ENCODE measurements at regions not wholly inside any gene's neighbourhood (a gene's known extent, or its start where the extent isn't known, plus 50 kb on each side); places are given as distances from the start of the nearest gene placed in this dataset.

GRCh38 chr15:38682861-38683260 is 118.2 kb upstream of the RASGRP1 start:
- no peaks in the 10 kb centered on the region for H3K4me1 ChIP-seq (replicated peaks in 1 of 4; ENCODE audit: control insufficient read depth in 3 of 4, insufficient read depth in 4 of 4, low read length in 3 of 4)
- H3K36me3 ChIP-seq (ENCODE audit: control insufficient read depth in 2 of 4, insufficient read depth in 4 of 4, low read length in 3 of 4): no peaks in the 10 kb centered on the region
- no peak overlapping the region for H3K27ac ChIP-seq (ENCODE audit: low read depth, low read length)
- H4K20me1 ChIP-seq (replicated peaks in 1 of 2; ENCODE audit: control insufficient read depth in 1 of 2, insufficient read depth in 2 of 2, low read length in 2 of 2): no peaks in the 10 kb centered on the region
- H3K27me3 ChIP-seq (replicated peaks in 1 of 4; ENCODE audit: control insufficient read depth in 3 of 4, extremely low read depth in 1 of 4, insufficient read depth in 3 of 4, low read length in 3 of 4): no peaks in the 10 kb centered on the region
- POLR2A ChIA-PET (ENCODE audit: partially characterized antibody): interaction anchor here (0.8 to 1.2 kb wide), 2 partner anchors 119 to 229 kb away, joined by 3 read pairs; partner anchors contain the start of genes FAM98B and RASGRP1
- no peak overlapping the region for H4K91ac ChIP-seq (replicated peaks; ENCODE audit: insufficient read length, low read length)
- no peak overlapping the region for H3K9ac ChIP-seq (replicated peaks in 1 of 4; ENCODE audit: extremely low read depth in 1 of 4, low read depth in 3 of 4, low read length in 3 of 4)
- H3K4me3 ChIP-seq (ENCODE audit: extremely low read depth in 1 of 4, insufficient read depth in 2 of 4, low read depth in 3 of 4, low read length in 4 of 4): no peak overlapping the region
- 79% methylated on average over 2 of the region's 2 CpGs; no CpG with 5 or more reads in 1 of the 2 experiments for WGBS, 2 experiments (ENCODE audit: extremely low coverage in 1 of 2, insufficient coverage in 1 of 2, insufficient read length in 1 of 2, insufficient replicate concordance in 2 of 2, low coverage in 1 of 2, low lambda C conversion rate in 2 of 2, missing lambda C conversion rate in 1 of 2)
- no peak overlapping the region for H2BK20ac ChIP-seq (ENCODE audit: low read length)
- no peak overlapping the region for H3K23ac ChIP-seq (ENCODE audit: insufficient read length)
- no peak overlapping the region for H3K14ac ChIP-seq (ENCODE audit: insufficient read length)
- H3K18ac ChIP-seq (ENCODE audit: extremely low read depth, low read length): no peak overlapping the region
- TF ChIP-seq TAF7 (optimal IDR thresholded peaks at IDR 0.05; ENCODE audit: borderline replicate concordance, low read depth, low read length): no peak
- TF ChIP-seq BCL11A (IDR thresholded peaks at IDR 0.05; ENCODE audit: low read depth in 2 of 2, low read length in 2 of 2): no peak
- TF ChIP-seq CTBP2 (IDR thresholded peaks at IDR 0.05; ENCODE audit: borderline replicate concordance, insufficient read depth, insufficient read length, low read length): no peak
- no peak for TF ChIP-seq POLR2AphosphoS5 (IDR thresholded peaks at IDR 0.05; ENCODE audit: low read depth, low read length)
- no peak for TF ChIP-seq TEAD4 (IDR thresholded peaks at IDR 0.05; ENCODE audit: low read depth, low read length)
- TF ChIP-seq RXRA (IDR thresholded peaks at IDR 0.05; ENCODE audit: insufficient read depth, low read depth, low read length): no peak
- TF ChIP-seq ASH2L (IDR thresholded peaks at IDR 0.05; ENCODE audit: low read length): no peak
- no peak for TF ChIP-seq CREB1 (IDR thresholded peaks at IDR 0.05)
- no peak for TF ChIP-seq SP4 (IDR thresholded peaks at IDR 0.05; ENCODE audit: low read length)
- TF ChIP-seq E2F6 (IDR thresholded peaks at IDR 0.05): no peak
- no peaks in the 10 kb centered on the region; a peak in 1 of 4 replicates for H3K9me3 ChIP-seq (ENCODE audit: insufficient read depth in 2 of 2, low read depth in 1 of 2, low read length in 1 of 2)
- no peaks in the 10 kb centered on the region for H3K23me2 ChIP-seq (ENCODE audit: low read depth, low read length)
- FAIRE-seq (no peak), DNase-seq (ENCODE audit: low read depth in 1 of 2, low spot score in 2 of 2) (no peak)
- H2BK5ac ChIP-seq (ENCODE audit: low read depth, low read length): no peak overlapping the region
- H2AFZ ChIP-seq (ENCODE audit: low read length): no peak overlapping the region
- CTCF ChIA-PET (ENCODE audit: partially characterized antibody): interaction anchor here (0.7 to 5.8 kb wide), 40 partner anchors 9 to 1127 kb away, joined by 3 to 53 read pairs (median 4); partner anchors contain the start of gene FAM98B
- no peak overlapping the region for H3K4me2 ChIP-seq (ENCODE audit: insufficient read depth in 1 of 2, low read depth in 2 of 2, low read length in 2 of 2)
- H3K79me1 ChIP-seq (ENCODE audit: low read depth, low read length): no peaks in the 10 kb centered on the region
- no peak overlapping the region for H3K4ac ChIP-seq (replicated peaks; ENCODE audit: insufficient read length, low read depth, low read length)
- no peak overlapping the region for H2BK15ac ChIP-seq (ENCODE audit: low read length)
- no peak overlapping the region for H4K5ac ChIP-seq (ENCODE audit: insufficient read length, low read depth, low read length)
- no peak overlapping the region for H2BK120ac ChIP-seq (replicated peaks; ENCODE audit: low read depth, low read length)
- H3K79me2 ChIP-seq (ENCODE audit: control insufficient read depth in 1 of 2, insufficient read depth in 2 of 2, low read length in 2 of 2): no peaks in the 10 kb centered on the region
- no peak overlapping the region for H2AK5ac ChIP-seq (ENCODE audit: low read depth, low read length)
- no peak overlapping the region for H3K56ac ChIP-seq (replicated peaks; ENCODE audit: insufficient read length, low read depth, low read length)
- no peak overlapping the region for H2BK12ac ChIP-seq (ENCODE audit: low read depth, low read length)
- H4K8ac ChIP-seq (ENCODE audit: extremely low read depth, insufficient read depth, low read length): no peak overlapping the region
